ENCODE measurements at regions not wholly inside any gene's neighbourhood (a gene's known extent, or its start where the extent isn't known, plus 50 kb on each side); places are given as distances from the start of the nearest gene placed in this dataset.

DNA sequence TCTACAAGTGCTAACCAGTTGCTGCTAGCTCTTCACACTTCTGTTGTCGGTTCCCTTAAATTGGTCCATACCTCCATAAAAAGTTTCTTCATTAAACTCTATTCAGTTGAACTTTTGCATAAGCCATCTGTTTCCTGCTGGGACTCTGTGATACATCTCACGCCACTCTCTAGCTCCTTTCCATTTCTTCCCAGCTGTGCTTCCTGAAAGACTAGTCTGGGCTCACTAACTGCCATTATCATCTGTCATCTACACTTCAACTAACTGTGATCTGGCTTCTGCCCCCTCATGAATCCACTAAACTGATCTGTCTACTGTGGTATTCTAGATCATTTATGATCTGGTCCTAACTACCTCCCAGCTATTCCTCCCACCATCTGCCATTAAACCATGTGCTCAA lies 78.3 kb downstream of the ELAPOR2 start:
- TF ChIP-seq POLR2A (IDR thresholded peaks at IDR 0.05): no peak
- TF ChIP-seq, protein P1, sequence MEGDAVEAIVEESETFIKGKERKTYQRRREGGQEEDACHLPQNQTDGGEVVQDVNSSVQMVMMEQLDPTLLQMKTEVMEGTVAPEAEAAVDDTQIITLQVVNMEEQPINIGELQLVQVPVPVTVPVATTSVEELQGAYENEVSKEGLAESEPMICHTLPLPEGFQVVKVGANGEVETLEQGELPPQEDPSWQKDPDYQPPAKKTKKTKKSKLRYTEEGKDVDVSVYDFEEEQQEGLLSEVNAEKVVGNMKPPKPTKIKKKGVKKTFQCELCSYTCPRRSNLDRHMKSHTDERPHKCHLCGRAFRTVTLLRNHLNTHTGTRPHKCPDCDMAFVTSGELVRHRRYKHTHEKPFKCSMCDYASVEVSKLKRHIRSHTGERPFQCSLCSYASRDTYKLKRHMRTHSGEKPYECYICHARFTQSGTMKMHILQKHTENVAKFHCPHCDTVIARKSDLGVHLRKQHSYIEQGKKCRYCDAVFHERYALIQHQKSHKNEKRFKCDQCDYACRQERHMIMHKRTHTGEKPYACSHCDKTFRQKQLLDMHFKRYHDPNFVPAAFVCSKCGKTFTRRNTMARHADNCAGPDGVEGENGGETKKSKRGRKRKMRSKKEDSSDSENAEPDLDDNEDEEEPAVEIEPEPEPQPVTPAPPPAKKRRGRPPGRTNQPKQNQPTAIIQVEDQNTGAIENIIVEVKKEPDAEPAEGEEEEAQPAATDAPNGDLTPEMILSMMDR (IDR thresholded peaks at IDR 0.05): no peak

Measured in adrenal gland (tissue), 5 donors.